ENCODE measurements at regions not wholly inside any gene's neighbourhood (a gene's known extent, or its start where the extent isn't known, plus 50 kb on each side); places are given as distances from the start of the nearest gene placed in this dataset.

DNA sequence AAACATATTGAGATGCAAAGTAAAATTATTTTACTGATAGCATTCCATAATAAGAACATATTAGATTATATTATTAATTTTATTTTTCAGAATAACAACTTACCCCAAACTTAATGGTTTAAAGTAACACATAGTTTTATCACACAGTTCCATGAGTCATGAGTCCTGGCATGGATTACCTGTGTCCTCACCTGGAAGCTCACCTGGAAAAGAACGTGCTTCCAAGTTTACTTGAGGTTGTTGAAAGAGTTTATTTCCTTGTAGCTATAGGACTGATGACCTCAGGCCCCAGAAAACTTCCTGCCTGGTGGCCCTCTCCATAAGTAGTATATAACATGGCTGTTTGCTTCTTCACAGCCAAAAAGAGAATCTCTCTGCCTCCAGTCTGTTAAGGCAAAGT lies 254.6 kb downstream of the TFEC start:
- Mint-ChIP-seq H3K27ac (no peak overlapping the region), H3K4me1 (ENCODE audit: low read depth) (no peaks in the 10 kb centered on the region), H3K4me3 (ENCODE audit: low read depth) (no peak overlapping the region), H3K36me3 (ENCODE audit: low read depth) (no peaks in the 10 kb centered on the region), H3K9me3 (no peaks in the 10 kb centered on the region), H3K27me3 (ENCODE audit: low read depth) (no peaks in the 10 kb centered on the region)
- intact Hi-C loops (cut with micrococcal nuclease): no loop called here
- DNase-seq (ENCODE audit: low spot score): no peak

- Mint-ChIP-seq H3K4me1 (ENCODE audit: low read depth) (no peaks in the 10 kb centered on the region), H3K4me3 (ENCODE audit: low read depth) (no peak overlapping the region)
- intact Hi-C loops (cut with micrococcal nuclease): no loop called here
Measured at GRCh38 chr7:115763347-115763746, 267.2 kb downstream of the TFEC start.

GRCh38 chr7:115758025-115758424 lies 272.5 kb downstream of the TFEC start:
- Mint-ChIP-seq H3K36me3 (ENCODE audit: low read depth) (no peaks in the 10 kb centered on the region), H3K4me1 (ENCODE audit: low read depth) (no peaks in the 10 kb centered on the region), H3K27ac (no peak overlapping the region), H3K4me3 (ENCODE audit: low read depth) (no peak overlapping the region), H3K9me3 (no peaks in the 10 kb centered on the region), H3K27me3 (ENCODE audit: low read depth) (no peaks in the 10 kb centered on the region)
- intact Hi-C loops (cut with micrococcal nuclease): no loop called here
- DNase-seq (ENCODE audit: low spot score): no peak

More at GRCh38 chr7:115763347-115763746, 267.2 kb downstream of the TFEC start:
- Mint-ChIP-seq H3K27me3 (ENCODE audit: low read depth) (no peaks in the 10 kb centered on the region), H3K27ac (no peak overlapping the region), H3K9me3 (no peaks in the 10 kb centered on the region), H3K36me3 (ENCODE audit: low read depth) (no peaks in the 10 kb centered on the region)
- DNase-seq (ENCODE audit: low spot score): no peak

- Mint-ChIP-seq H3K27ac (no peak overlapping the region), H3K9me3 (no peaks in the 10 kb centered on the region), H3K27me3 (ENCODE audit: low read depth) (no peaks in the 10 kb centered on the region), H3K4me3 (ENCODE audit: low read depth) (no peak overlapping the region), H3K4me1 (ENCODE audit: low read depth) (no peaks in the 10 kb centered on the region), H3K36me3 (ENCODE audit: low read depth) (no peaks in the 10 kb centered on the region)
- intact Hi-C loops (cut with micrococcal nuclease): no loop called here
- no peak for DNase-seq (ENCODE audit: low spot score)
Measured at GRCh38 chr7:115754226-115754625, 276.3 kb downstream of the TFEC start.

DNA sequence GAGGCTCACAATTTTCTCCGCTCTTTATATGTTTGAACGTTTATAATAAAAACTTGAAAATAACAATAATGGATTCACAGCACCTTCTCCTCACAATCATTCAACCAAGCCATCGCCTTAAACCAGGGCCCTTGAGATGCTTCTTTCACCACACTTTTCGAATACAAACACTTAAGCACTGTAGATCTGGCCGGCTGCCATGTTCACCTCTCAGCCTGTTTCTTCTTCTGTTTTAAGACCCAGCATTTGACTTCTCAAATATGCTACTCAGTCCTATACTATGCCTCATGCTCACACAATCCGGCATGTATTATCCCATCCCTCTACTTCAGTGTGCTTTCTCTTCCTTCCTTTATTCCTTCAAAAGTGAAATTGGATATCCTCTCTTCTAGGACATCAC lies 280.6 kb downstream of the TFEC start:
- H3K27ac Mint-ChIP-seq: no peak overlapping the region
- DNase-seq (ENCODE audit: low spot score): no peak
- intact Hi-C loops (cut with micrococcal nuclease): no loop called here
- H3K4me1 Mint-ChIP-seq (ENCODE audit: low read depth): no peaks in the 10 kb centered on the region
- no peaks in the 10 kb centered on the region for H3K36me3 Mint-ChIP-seq (ENCODE audit: low read depth)
- H3K9me3 Mint-ChIP-seq: no peaks in the 10 kb centered on the region
- H3K27me3 Mint-ChIP-seq (ENCODE audit: low read depth): no peaks in the 10 kb centered on the region
- no peak overlapping the region for H3K4me3 Mint-ChIP-seq (ENCODE audit: low read depth)

DNA sequence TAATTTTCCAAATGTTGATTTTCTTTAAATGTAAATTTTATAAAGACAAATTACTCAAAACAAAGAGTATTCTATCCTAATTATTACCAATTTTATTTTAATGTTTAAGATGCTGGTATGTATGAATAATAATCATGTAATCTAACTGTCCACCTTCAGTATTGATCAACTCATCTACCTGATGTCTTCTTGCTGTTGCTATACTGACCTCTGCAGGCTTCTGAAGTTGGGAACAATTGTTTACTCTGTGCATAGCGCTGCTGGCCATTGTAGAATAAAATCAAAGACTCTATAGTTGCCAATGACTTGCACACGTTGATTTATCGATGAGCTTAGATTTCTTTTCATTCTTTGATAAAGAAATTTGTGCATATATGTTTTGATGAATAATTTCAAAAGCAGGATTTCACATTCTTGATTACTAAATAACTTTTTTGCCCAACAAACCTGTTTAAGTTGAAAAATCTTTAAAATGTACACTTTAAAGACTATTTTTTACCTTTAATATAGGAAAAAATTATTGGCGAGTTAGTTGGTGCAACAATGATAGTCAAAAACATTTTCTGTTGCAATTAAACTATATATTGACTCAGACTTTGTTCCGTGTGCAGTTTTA lies 282.3 kb downstream of the TFEC start:
- Mint-ChIP-seq H3K27me3 (ENCODE audit: low read depth) (no peaks in the 10 kb centered on the region), H3K4me1 (ENCODE audit: low read depth) (no peaks in the 10 kb centered on the region)
- intact Hi-C loops (cut with micrococcal nuclease): no loop called here

GRCh38 chr7:115747174-115747573 lies 283.4 kb downstream of the TFEC start:
- H3K27me3 Mint-ChIP-seq (ENCODE audit: low read depth): no peaks in the 10 kb centered on the region
- no peak for DNase-seq (ENCODE audit: low spot score)
- no peaks in the 10 kb centered on the region for H3K36me3 Mint-ChIP-seq (ENCODE audit: low read depth)
- intact Hi-C loops (cut with micrococcal nuclease): no loop called here
- H3K4me1 Mint-ChIP-seq (ENCODE audit: low read depth): no peaks in the 10 kb centered on the region
- H3K4me3 Mint-ChIP-seq (ENCODE audit: low read depth): no peak overlapping the region
- no peak overlapping the region for H3K27ac Mint-ChIP-seq
- H3K9me3 Mint-ChIP-seq: no peaks in the 10 kb centered on the region

More for the DNA sequence above, 282.3 kb downstream of the TFEC start:
- no peak overlapping the region for H3K4me3 Mint-ChIP-seq (ENCODE audit: low read depth)
- no peak overlapping the region for H3K27ac Mint-ChIP-seq
- DNase-seq (ENCODE audit: low spot score): no peak
- H3K36me3 Mint-ChIP-seq (ENCODE audit: low read depth): no peaks in the 10 kb centered on the region
- H3K9me3 Mint-ChIP-seq: no peaks in the 10 kb centered on the region

- no peaks in the 10 kb centered on the region for H3K36me3 Mint-ChIP-seq (ENCODE audit: low read depth)
- H3K27ac Mint-ChIP-seq: no peak overlapping the region
- H3K4me3 Mint-ChIP-seq (ENCODE audit: low read depth): no peak overlapping the region
- intact Hi-C loops (cut with micrococcal nuclease): no loop called here
- no peak for DNase-seq (ENCODE audit: low spot score)
- H3K27me3 Mint-ChIP-seq (ENCODE audit: low read depth): no peaks in the 10 kb centered on the region
- H3K4me1 Mint-ChIP-seq (ENCODE audit: low read depth): no peaks in the 10 kb centered on the region
- no peaks in the 10 kb centered on the region for H3K9me3 Mint-ChIP-seq
Measured at GRCh38 chr7:115740043-115740442, 290.5 kb downstream of the TFEC start.

GRCh38 chr7:115734641-115735040 lies 295.9 kb downstream of the TFEC start:
- DNase-seq (ENCODE audit: low spot score): no peak
- intact Hi-C loops (cut with micrococcal nuclease): no loop called here
- Mint-ChIP-seq H3K4me3 (ENCODE audit: low read depth) (no peak overlapping the region), H3K4me1 (ENCODE audit: low read depth) (no peaks in the 10 kb centered on the region), H3K27me3 (ENCODE audit: low read depth) (no peaks in the 10 kb centered on the region), H3K36me3 (ENCODE audit: low read depth) (no peaks in the 10 kb centered on the region), H3K27ac (no peak overlapping the region), H3K9me3 (no peaks in the 10 kb centered on the region)

DNA sequence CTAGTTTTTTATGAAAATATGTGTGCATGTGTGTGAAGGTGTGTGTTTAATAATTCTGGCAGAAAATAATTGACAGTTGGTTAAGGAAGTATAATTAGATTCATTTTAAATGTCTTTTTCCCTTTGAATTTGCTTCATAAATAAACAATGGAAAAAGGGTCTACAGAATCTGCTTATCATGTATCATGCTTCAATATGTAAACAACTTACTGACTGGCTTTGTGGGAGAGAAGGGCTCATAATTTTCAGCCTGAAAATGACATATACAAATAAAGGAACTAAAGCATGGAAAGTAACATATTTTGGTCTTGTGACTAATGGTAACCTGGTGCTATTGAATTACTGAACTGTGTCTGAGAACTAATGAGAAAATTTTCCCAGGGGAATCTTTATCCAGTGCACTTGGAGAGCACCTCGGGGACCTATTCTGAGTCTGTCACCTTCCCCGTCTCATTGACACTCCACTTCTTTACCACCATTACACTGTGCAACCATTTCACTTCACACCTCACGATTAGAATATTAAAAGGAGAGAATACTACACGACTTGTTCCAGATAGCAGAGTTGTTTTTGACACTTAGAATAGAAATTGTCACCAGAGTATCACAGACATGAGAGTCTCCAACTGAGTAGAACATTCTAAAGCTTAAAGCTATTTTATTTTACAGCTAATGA lies 298.6 kb downstream of the TFEC start:
- Mint-ChIP-seq H3K36me3 (ENCODE audit: low read depth) (no peaks in the 10 kb centered on the region), H3K9me3 (no peaks in the 10 kb centered on the region), H3K4me1 (ENCODE audit: low read depth) (no peaks in the 10 kb centered on the region)

DNA sequence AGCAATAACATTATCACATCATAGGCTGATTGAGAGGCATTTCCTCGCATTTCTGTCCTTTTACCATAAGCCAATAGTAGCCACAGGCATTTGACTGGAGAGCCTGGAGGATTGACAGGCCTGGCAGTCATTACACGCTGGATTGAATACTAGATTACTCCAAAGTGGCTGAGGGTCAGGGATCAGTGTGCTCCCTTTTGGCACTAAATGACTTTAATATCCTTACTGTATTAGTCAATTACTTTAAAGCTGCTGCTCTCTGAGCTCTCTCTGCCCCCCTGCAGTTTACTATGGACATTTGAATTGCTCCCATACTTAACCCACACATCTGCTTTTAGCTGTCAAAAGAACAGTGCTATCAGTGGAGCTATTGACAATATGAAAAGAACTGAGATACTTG lies 302.0 kb downstream of the TFEC start:
- Mint-ChIP-seq H3K4me1 (ENCODE audit: low read depth) (no peaks in the 10 kb centered on the region), H3K36me3 (ENCODE audit: low read depth) (no peaks in the 10 kb centered on the region), H3K27ac (no peak overlapping the region), H3K27me3 (ENCODE audit: low read depth) (no peaks in the 10 kb centered on the region), H3K9me3 (no peaks in the 10 kb centered on the region), H3K4me3 (ENCODE audit: low read depth) (no peak overlapping the region)
- DNase-seq (ENCODE audit: low spot score): no peak
- intact Hi-C loops (cut with micrococcal nuclease): no loop called here

More for the DNA sequence above, 298.6 kb downstream of the TFEC start:
- no peak overlapping the region for H3K4me3 Mint-ChIP-seq (ENCODE audit: low read depth)
- intact Hi-C loops (cut with micrococcal nuclease): no loop called here
- no peaks in the 10 kb centered on the region for H3K27me3 Mint-ChIP-seq (ENCODE audit: low read depth)
- H3K27ac Mint-ChIP-seq: no peak overlapping the region
- DNase-seq (ENCODE audit: low spot score): no peak

- DNase-seq (ENCODE audit: low spot score): no peak
- intact Hi-C loops (cut with micrococcal nuclease): no loop called here
- H3K27ac Mint-ChIP-seq: no peak overlapping the region
- no peaks in the 10 kb centered on the region for H3K27me3 Mint-ChIP-seq (ENCODE audit: low read depth)
- H3K36me3 Mint-ChIP-seq (ENCODE audit: low read depth): no peaks in the 10 kb centered on the region
- H3K4me1 Mint-ChIP-seq (ENCODE audit: low read depth): no peaks in the 10 kb centered on the region
- no peaks in the 10 kb centered on the region for H3K9me3 Mint-ChIP-seq
- H3K4me3 Mint-ChIP-seq (ENCODE audit: low read depth): no peak overlapping the region
Measured at GRCh38 chr7:115724400-115725056, 306.0 kb downstream of the TFEC start.

DNA sequence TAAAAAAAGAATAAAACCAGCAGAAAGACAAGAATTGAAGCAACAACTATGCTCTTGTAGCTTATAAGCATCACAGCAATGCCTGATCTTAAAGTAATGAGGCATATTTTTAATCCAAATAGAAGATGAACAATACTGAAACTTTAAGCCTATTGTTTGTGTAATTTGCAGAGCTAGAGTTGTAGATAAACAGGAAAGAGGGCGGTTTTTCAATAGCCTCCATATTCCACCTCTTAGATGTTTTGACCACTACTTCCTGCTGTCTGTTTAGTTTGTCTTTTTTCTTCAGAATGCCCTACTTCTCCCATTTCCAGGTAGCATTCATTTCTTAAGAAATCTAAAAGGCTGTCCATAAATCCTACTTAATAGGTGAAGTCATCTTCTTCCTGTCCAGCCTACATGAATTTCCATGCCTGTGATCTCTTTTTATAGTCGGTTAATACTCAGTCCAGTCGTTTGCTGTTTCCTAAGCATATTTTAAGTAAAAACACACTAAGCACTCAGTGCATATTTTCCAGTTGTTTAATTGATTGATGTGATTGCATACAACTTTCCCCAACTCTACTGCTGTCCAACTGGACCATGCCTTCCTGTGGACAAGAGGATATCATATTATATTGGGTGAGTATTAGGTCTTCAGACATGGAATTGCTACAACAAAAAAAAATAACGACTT lies 308.1 kb downstream of the TFEC start:
- no peak overlapping the region for H3K27ac Mint-ChIP-seq
- H3K4me1 Mint-ChIP-seq (ENCODE audit: low read depth): no peaks in the 10 kb centered on the region
- intact Hi-C loops (cut with micrococcal nuclease): no loop called here
- H3K4me3 Mint-ChIP-seq (ENCODE audit: low read depth): no peak overlapping the region
- H3K36me3 Mint-ChIP-seq (ENCODE audit: low read depth): no peaks in the 10 kb centered on the region
- DNase-seq (ENCODE audit: low spot score): no peak
- H3K27me3 Mint-ChIP-seq (ENCODE audit: low read depth): no peaks in the 10 kb centered on the region
- H3K9me3 Mint-ChIP-seq: no peaks in the 10 kb centered on the region

All from activated T-helper 2 cell treated with anti-CD3 and anti-CD28 coated beads, Interferon-gamma antibody, Interleukin-2, Interleukin-4, amounts not matched to agents 10 μg/mL and 5 μg/mL and 100 μg/mL, durations not matched to agents 14 hours and 24 hours and 36 hours (primary cell).